T-helper 17 cell (primary cell): ENCODE measurements at regions not wholly inside any gene's neighbourhood (a gene's known extent, or its start where the extent isn't known, plus 50 kb on each side); places are given as distances from the start of the nearest gene placed in this dataset.
"Not testable (repeated sequence)": the region's sequence is repeated elsewhere in the genome, so short reads cannot be mapped to it uniquely, and the experiment has no call there.

Experiments used
- ATAC-seq: fragments of 150-1000 bp; cut with Tn5 transposase; 2 replicates; pipeline ENCODE4 v1.10.0; 2021; ENCODE audit warnings: mild to moderate bottlenecking, moderate library complexity
- DNase-seq, 3 donors: peaks; one replicate each; pipeline versions ENCODE4 v3.0.0 to v3.0.0-alpha.2; 2020 to 2021
- H3K9me3 ChIP-seq: one replicate; pipeline ENCODE4 v1.7.0; 2013; ENCODE audit warnings: low read length, mild to moderate bottlenecking; ENCODE audit not compliant: control insufficient read depth, poor library complexity, severe bottlenecking
- H3K27ac Mint-ChIP-seq: one replicate; pipeline ENCODE4 v1.8.0; 2022; ENCODE audit warnings: mild to moderate bottlenecking, moderate library complexity, mixed read lengths
- H3K27me3 Mint-ChIP-seq: one replicate; pipeline ENCODE4 v1.8.0; 2022; ENCODE audit warnings: mixed read lengths
- H3K36me3 Mint-ChIP-seq: one replicate; pipeline ENCODE4 v1.8.0; 2022; ENCODE audit warnings: low read depth, mixed read lengths
- H3K4me1 Mint-ChIP-seq: one replicate; pipeline ENCODE4 v1.8.0; 2022; ENCODE audit warnings: mild to moderate bottlenecking, mixed read lengths
- H3K4me3 Mint-ChIP-seq: one replicate; pipeline ENCODE4 v1.8.0; 2022; ENCODE audit warnings: mild to moderate bottlenecking, moderate library complexity, mixed read lengths

DNA sequence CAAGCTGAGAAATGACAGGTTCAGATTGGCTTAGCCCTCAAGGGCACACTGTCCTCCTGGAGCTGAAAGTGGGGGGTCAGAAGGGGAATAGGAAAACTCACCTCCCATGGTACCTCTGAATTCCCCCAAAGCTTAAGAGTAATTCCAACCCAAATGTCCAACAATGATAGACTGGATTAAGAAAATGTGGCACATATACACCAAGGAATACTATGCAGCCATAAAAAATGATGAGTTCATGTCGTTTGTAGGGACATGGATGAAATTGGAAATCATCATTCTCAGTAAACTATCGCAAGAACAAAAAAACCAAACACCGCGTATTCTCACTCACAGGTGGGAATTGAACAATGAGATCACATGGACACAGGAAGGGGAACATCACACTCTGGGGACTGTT lies 173.6 kb upstream of the PDE10A start:
- not testable (repeated sequence) for DNase-seq, ATAC-seq, H3K36me3 Mint-ChIP-seq, H3K4me3 Mint-ChIP-seq, H3K27ac Mint-ChIP-seq, H3K4me1 Mint-ChIP-seq, H3K9me3 ChIP-seq
- peaks cover 42% of the 10 kb centered on the region for H3K27me3 Mint-ChIP-seq

DNA sequence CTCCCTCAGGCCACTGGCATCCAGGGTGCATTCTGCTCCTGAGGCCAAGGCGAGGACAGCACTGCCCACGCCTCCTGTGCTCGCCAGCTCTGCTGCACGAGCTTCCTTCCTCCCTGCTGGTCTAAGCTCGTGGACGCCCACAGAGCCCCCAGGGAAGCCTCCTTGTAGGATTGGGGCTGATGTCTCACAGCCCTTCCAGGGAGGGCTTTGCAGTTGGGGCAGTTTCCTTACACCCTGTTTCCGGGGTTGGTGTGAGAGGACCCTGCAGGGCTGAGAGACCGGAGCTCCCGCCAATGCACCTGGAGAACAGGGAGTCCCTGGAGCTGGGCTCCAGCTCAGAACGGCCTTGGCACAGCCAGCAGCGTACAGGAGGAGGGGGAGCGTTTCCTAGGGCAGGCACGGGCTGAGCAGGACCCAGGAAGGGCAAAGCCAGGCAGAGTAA lies 172.4 kb upstream of the PDE10A start:
- no peaks in the 10 kb centered on the region for H3K9me3 ChIP-seq
- ATAC-seq (no peak), DNase-seq (no peak)
- peaks cover 42% of the 10 kb centered on the region for H3K27me3 Mint-ChIP-seq
- peaks cover 2% of the 10 kb centered on the region for H3K4me1 Mint-ChIP-seq
- H3K36me3 Mint-ChIP-seq: peaks cover 2% of the 10 kb centered on the region
- H3K4me3 Mint-ChIP-seq: no peak overlapping the region
- no peak overlapping the region for H3K27ac Mint-ChIP-seq

DNA sequence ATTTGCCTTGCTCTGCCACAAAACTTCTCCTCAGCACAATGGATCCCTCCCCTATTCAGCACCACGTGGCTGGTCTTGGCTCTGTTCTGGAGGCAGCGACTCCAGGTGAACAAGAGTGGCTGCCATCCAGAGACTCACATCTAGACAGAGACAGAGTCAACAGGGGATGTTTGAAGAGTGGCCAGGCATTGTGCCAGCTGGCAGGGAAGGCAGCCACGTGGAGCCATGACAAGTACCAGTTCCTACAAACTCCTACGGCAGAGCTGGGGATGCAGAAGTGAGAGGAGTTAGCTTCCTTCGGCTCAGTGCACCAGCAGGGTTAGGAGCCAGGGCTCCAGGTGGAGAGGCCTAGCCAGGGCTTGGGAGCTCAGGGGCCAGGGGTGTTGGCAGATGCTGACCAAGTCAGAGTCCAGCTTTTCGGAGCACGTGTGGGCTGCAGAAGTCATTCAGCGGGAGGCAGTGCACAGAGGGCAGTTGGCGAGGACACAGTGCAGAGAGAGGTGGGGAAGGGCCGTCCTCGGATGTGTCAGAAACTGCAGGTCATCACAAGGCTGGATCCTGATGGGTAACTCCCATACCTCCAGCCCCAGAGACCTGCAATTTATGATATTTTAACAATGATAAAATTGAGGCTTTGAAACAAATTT lies 171.7 kb upstream of the PDE10A start:
- ATAC-seq (no peak), DNase-seq (no peak)
- no peak overlapping the region for H3K4me3 Mint-ChIP-seq
- H3K36me3 Mint-ChIP-seq: peaks cover 2% of the 10 kb centered on the region
- H3K4me1 Mint-ChIP-seq: peaks cover 2% of the 10 kb centered on the region
- no peak overlapping the region for H3K27ac Mint-ChIP-seq
- H3K27me3 Mint-ChIP-seq: peaks cover 45% of the 10 kb centered on the region
- H3K9me3 ChIP-seq: no peaks in the 10 kb centered on the region

DNA sequence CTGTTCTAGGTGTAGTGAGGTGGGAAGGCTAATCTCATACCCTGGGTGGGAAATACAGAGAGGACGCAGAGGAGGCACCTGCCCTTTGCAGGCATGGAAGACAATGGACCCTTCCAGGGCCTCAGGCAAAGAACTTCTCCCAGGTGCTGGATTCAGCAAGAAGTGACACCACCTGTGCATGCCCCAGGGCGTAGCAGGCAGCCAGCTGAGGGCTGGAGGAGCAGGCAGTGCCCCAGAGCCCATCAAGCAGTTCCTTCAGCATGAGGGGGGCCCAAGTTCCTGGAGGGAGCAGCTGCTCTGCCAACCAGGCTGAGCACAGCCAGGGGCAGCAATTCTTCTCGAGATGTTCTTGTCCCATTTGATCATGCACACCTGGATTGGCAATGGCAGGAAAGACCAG lies 170.3 kb upstream of the PDE10A start:
- peaks cover 2% of the 10 kb centered on the region for H3K36me3 Mint-ChIP-seq
- peaks cover 57% of the 10 kb centered on the region for H3K27me3 Mint-ChIP-seq
- DNase-seq: no peak
- peaks cover 2% of the 10 kb centered on the region for H3K4me1 Mint-ChIP-seq
- H3K27ac Mint-ChIP-seq: no peak overlapping the region
- no peak overlapping the region for H3K4me3 Mint-ChIP-seq
- no peaks in the 10 kb centered on the region for H3K9me3 ChIP-seq
- ATAC-seq: no peak

DNA sequence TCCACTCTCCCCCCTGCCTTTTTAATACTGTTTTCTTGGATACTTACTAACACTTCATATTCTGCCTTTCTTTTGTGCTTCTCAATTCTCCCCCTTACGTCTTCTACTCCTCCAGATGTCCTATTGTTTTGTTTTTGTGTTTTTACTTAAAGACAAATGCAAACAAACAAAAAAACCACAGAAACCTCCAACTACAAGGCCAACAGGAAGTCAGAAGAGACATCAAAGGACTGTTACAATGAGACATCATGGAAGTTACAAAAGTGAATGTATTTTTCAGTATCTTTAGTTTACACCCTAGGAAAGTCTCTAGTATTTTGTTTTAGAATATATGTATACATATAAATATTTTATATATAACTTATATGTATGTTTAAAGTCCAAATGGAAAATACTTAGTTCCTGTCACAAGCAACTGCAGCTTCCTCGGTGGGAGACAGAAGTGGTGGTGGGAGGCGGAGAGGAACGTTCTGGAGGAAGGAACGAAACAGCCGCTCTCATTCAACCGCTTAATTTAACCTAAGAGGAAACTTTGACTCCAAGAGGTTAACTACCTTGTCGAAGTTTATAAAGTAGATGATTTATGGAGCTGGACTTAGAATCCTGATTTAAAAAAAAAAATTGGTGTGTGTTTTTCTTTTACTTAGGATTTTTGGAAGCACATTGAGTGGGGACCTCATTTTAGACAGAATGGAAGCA lies 168.9 kb upstream of the PDE10A start:
- ATAC-seq (no peak), DNase-seq (no peak)
- Mint-ChIP-seq H3K36me3 (peaks cover 2% of the 10 kb centered on the region), H3K4me1 (peaks cover 2% of the 10 kb centered on the region), H3K27me3 (peaks cover 63% of the 10 kb centered on the region), H3K4me3 (no peak overlapping the region), H3K27ac (no peak overlapping the region)
- H3K9me3 ChIP-seq: no peaks in the 10 kb centered on the region

DNA sequence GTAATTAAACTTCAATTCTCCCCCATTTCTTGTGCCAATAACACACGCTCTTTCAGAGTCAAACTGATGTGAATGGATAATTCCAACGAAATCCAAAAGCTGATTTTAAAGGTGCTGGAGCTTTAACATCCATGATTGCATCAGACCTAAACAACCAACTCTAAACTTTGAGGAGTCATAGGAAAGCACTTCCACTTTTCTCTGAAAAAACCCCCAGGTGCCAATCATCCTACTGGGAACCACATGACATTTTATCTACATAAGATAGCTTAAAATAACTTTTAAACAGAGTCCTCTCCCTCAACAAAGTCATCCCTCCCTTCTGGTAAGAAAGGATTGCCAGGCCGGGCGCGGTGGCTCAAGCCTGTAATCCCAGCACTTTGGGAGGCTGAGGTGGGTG lies 167.7 kb upstream of the PDE10A start:
- no peaks in the 10 kb centered on the region for H3K9me3 ChIP-seq
- ATAC-seq (no peak), DNase-seq (no peak)
- Mint-ChIP-seq H3K27me3 (peaks cover 62% of the 10 kb centered on the region), H3K36me3 (peaks cover 2% of the 10 kb centered on the region), H3K4me1 (peaks cover 2% of the 10 kb centered on the region), H3K4me3 (no peak overlapping the region), H3K27ac (no peak overlapping the region)

DNA sequence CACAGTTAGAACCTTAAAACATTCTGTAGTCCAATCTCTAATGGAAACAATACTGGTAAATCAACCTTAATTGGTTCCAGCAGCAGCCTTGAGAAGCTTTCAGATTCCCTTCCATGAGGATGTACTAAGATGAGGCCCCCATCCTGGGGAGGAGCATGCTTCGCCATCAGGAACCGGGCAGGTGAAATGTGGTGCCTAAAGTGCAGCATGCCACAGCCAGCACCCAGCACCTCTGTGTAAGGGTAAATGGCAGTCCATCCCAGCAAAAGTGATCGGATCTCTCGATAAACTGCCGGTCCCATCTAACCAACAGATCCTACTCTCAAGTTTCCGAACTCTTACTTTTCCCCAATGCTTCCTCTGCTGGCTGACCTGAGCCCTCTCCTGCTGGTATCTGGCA lies 166.3 kb upstream of the PDE10A start:
- H3K4me1 Mint-ChIP-seq: peaks cover 2% of the 10 kb centered on the region
- no peak for DNase-seq
- no peak overlapping the region for H3K27ac Mint-ChIP-seq
- H3K36me3 Mint-ChIP-seq: peaks cover 2% of the 10 kb centered on the region
- no peak overlapping the region for H3K4me3 Mint-ChIP-seq
- ATAC-seq: no peak
- H3K9me3 ChIP-seq: no peaks in the 10 kb centered on the region
- H3K27me3 Mint-ChIP-seq: peaks cover 56% of the 10 kb centered on the region

DNA sequence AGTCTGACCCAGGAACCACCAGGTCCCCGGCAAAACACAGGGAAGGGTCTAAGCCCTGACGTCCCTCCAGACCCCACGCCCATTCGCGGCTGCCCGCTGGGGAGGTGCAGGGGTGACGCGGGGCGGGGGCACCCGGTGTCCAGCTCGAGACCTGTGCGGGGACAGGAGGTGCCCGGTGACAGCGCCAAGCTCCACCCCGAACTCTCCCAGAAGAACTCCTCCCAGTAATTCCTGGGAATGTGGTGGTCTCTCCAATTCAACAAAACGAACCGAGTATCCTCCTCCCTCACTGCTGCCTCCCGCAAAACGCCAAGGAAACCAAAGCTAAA lies 164.1 kb upstream of the PDE10A start:
- Mint-ChIP-seq H3K4me1 (peaks cover 2% of the 10 kb centered on the region), H3K4me3 (no peak overlapping the region), H3K27ac (no peak overlapping the region), H3K36me3 (peaks cover 2% of the 10 kb centered on the region), H3K27me3 (peaks cover 40% of the 10 kb centered on the region)
- DNase-seq (no peak), ATAC-seq (no peak)
- H3K9me3 ChIP-seq: no peaks in the 10 kb centered on the region

DNA sequence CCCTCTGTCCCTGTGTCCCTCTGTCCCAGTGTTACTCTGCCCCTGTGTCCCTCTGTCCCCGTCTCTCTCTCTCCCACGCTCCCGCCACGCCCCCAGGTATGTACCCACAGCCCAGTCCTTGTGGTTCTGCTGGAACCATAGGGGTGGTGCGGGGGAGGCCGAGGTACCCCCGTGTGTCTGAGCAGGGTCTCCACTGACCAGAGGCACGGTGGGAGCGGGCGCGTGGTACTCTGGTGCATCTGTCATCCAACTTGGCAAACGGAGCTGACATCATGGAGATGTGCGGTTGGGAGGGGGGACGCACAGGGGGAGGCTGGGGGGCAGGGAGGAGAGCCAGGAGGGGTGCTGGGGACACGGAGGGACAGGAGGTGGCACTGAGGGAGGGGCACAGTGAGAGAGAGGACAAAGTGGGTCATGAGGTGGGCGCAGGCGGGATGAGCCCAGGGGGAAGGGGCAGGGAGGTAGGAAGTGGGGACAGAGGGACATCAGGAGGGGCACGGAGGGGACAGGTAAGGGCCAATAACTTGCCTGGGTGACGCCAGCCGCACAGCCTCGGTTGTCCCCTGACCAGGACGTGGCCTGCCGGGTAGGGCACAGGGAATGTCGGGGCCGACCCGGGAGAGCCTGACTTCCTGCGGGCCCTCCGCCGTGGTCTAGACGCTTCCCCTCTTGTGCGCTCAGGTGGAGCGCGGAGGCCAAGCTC lies 163.6 kb upstream of the PDE10A start:
- Mint-ChIP-seq H3K4me3 (no peak overlapping the region), H3K27me3 (peaks cover 36% of the 10 kb centered on the region), H3K36me3 (no peaks in the 10 kb centered on the region), H3K27ac (peak overlapping the region; percentile 51), H3K4me1 (peaks cover under 1% of the 10 kb centered on the region)
- DNase-seq (no peak), ATAC-seq (no peak)
- H3K9me3 ChIP-seq: no peaks in the 10 kb centered on the region

DNA sequence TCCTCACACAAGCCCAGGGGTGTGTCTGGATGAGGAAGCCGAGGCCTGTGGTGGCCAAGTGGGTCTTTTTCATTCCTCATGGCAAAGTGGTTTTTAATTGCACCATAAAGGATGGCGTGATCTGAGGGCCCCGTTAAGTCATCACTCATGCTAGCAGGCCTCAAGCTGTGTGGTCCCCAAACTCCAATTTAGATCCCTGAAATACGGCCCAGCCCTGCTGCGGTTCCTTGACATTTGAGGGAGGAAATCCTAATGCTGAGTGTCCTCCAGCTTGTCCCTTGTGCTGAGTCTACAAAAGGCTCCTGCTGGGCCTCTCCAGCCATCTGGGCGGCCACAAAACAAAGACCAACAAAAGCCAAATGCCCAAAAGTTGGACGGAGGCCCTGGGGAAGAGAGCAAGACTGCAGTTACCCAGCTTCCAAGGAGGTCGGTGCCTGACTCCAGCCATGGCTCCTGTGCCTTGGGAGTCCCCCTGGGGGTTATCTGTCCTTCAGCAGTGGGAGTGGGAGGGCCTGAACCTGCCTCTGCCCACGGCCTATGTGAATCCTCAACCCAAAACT lies 162.3 kb upstream of the PDE10A start:
- H3K27ac Mint-ChIP-seq: no peak overlapping the region
- H3K9me3 ChIP-seq: no peaks in the 10 kb centered on the region
- DNase-seq (no peak), ATAC-seq (no peak)
- no peaks in the 10 kb centered on the region for H3K36me3 Mint-ChIP-seq
- peaks cover 2% of the 10 kb centered on the region for H3K4me1 Mint-ChIP-seq
- H3K4me3 Mint-ChIP-seq: no peak overlapping the region
- H3K27me3 Mint-ChIP-seq: peaks cover 40% of the 10 kb centered on the region

DNA sequence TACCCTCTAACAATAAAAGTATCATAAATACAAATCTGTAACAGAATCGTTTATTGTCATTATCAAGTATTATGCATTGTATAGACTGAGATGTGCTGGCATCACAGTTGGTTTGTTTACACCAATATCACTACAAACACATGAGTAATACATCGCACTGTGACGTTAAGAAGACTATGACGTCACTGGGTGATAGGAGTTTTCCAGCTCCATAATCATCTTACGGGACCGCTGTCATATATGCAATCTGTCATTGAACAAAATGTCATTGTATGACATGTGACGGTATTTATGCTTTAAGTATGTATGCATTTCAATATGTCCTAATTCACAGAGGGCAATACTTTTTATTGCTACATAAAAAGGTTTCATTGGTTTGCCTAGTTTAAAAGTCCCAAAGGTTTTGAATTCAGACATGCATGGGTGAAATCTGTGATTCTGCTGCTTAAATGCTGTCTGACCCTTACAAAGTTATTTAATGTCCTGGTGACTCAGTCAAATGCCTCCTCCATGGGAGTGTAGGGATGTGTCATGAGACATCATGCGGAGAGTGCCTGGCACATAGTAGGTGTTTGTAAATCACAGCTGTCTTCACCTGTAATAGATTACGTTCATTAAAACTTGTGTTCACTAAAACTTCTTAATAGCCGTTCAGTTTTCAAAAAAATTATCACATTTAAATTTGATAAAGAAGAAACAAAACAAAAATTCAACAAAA lies 160.7 kb upstream of the PDE10A start:
- no peaks in the 10 kb centered on the region for H3K9me3 ChIP-seq
- no peak overlapping the region for H3K4me3 Mint-ChIP-seq
- DNase-seq (no peak), ATAC-seq (no peak)
- peaks cover 2% of the 10 kb centered on the region for H3K36me3 Mint-ChIP-seq
- H3K27me3 Mint-ChIP-seq: peaks cover 43% of the 10 kb centered on the region
- no peak overlapping the region for H3K27ac Mint-ChIP-seq
- H3K4me1 Mint-ChIP-seq: peaks cover 4% of the 10 kb centered on the region

DNA sequence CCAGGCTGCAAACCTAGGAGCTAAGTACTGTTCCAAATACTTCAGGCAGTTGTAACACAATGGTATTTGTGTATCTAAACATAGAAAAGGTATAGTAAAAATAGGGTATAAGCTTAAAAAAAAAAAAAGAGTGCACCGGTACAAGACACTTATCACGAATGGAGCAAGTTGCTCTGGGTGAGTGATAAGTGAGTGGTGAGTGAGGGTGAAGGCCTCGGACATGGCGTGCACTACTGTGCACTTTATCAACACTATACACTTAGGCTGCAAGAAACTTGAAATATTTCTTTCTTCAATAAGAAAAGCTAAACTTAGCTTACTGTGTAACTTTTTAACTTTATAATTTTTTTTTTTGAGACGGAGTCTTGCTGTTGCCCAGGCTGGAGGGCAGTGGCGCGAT lies 159.5 kb upstream of the PDE10A start:
- H3K9me3 ChIP-seq: no peaks in the 10 kb centered on the region
- H3K27ac Mint-ChIP-seq: no peak overlapping the region
- peaks cover 4% of the 10 kb centered on the region for H3K4me1 Mint-ChIP-seq
- no peak for DNase-seq
- ATAC-seq: no peak
- H3K36me3 Mint-ChIP-seq: peaks cover 2% of the 10 kb centered on the region
- no peak overlapping the region for H3K4me3 Mint-ChIP-seq
- peaks cover 43% of the 10 kb centered on the region for H3K27me3 Mint-ChIP-seq

DNA sequence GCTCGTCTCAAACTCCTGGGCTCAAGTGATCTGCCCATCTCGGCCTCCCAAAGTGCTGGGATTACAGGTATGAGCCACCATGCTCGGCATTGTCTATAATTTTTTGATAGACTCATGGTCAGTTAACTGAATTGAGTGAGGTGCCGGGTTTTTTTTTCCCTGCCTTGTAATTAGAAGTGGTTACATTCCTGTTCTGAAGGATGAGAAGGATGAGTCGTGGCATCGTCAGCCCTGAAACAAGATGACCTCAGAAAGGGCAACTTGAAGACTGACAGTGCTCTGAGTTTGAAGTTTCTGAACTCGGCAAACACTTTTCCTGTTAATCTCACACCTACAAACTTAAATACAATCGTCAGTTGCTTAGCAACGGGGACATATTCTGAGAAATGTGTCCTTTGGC lies 158.7 kb upstream of the PDE10A start:
- no peak for DNase-seq
- Mint-ChIP-seq H3K27ac (no peak overlapping the region), H3K27me3 (peaks cover 44% of the 10 kb centered on the region), H3K4me3 (no peak overlapping the region), H3K4me1 (peaks cover 4% of the 10 kb centered on the region), H3K36me3 (peaks cover 2% of the 10 kb centered on the region)
- H3K9me3 ChIP-seq: no peaks in the 10 kb centered on the region
- ATAC-seq: no peak
